ENCODE measurements at regions not wholly inside any gene's neighbourhood (a gene's known extent, or its start where the extent isn't known, plus 50 kb on each side); places are given as distances from the start of the nearest gene placed in this dataset.

DNA sequence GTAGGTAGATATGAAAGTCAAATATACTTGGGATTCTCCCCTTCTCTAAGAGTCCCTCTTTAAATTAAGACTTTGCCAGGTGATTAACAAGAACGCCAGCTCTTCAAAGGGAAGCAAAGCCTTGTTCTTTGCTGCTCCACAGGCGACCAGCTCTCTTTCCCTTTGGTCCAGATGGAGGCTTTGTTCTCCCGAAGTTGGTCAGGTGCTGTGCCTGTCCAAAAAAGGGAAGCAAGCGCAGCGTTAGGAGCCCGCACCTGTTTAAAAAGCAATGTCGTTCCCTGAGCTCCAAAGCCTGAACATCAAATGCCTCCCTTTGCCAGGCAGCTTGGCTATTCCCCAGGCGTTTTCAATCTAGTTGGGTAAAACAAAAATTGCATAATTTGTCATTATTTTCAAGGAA lies 1913.1 kb upstream of the PIK3C3 start:
- DNase-seq (ENCODE audit: low read depth, low spot score) = no peak
- Histone ChIP-seq H3K9me3 (replicated peaks; ENCODE audit: control insufficient read depth, insufficient read depth, low read length) (no peaks in the 10 kb centered on the region), H4K20me1 (replicated peaks; ENCODE audit: control insufficient read depth, extremely low read depth, insufficient read depth, low read length) (no peaks in the 10 kb centered on the region), H3K4me3 (replicated peaks in 1 of 3; ENCODE audit: insufficient read depth in 1 of 3, low read depth in 1 of 3, low read length in 3 of 3) (no peak overlapping the region), H3K4me1 (ENCODE audit: control insufficient read depth, extremely low read depth, insufficient read depth, low read length) (no peaks in the 10 kb centered on the region), H2AFZ (ENCODE audit: low read depth, low read length) (no peak overlapping the region), H3K27ac (ENCODE audit: insufficient read depth, low read depth, low read length) (no peak overlapping the region), H3K4me2 (ENCODE audit: insufficient read depth, low read length) (no peak overlapping the region), H3K9ac (replicated peaks; ENCODE audit: extremely low read depth, insufficient read depth, low read length) (no peak overlapping the region), H3K27me3 (ENCODE audit: control insufficient read depth in 2 of 2, insufficient read depth in 2 of 2, low read length in 2 of 2) (no peaks in the 10 kb centered on the region), H3K79me2 (ENCODE audit: control insufficient read depth, insufficient read depth, low read length) (no peaks in the 10 kb centered on the region), H3K9me1 (replicated peaks; ENCODE audit: control insufficient read depth, extremely low read depth, insufficient read depth, low read length) (no peaks in the 10 kb centered on the region), H3K36me3 (ENCODE audit: control insufficient read depth in 2 of 2, extremely low read depth in 1 of 2, insufficient read depth in 2 of 2, low read length in 2 of 2) (no peaks in the 10 kb centered on the region)
- dilution Hi-C loops (cut with MboI; ENCODE audit: extremely low pct_ligation_motif_present, low sequenced_read_pairs) (no loop called here), intact Hi-C loops (cut with micrococcal nuclease) (no loop called here)
- BruUV-seq (replicated peaks) = no TSS peak
- ChIA-PET POLR2A (no interaction called here), CTCF (no interaction called here)
- FAIRE-seq = no peak
- TF ChIP-seq POLR2AphosphoS5 (IDR thresholded peaks at IDR 0.05; ENCODE audit: insufficient read depth, low read depth, low read length) = no peak
- no peak for TF ChIP-seq MYC (IDR thresholded peaks at IDR 0.05; ENCODE audit: low read depth, low read length)
- TF ChIP-seq EZH2 (IDR thresholded peaks at IDR 0.05; ENCODE audit: borderline replicate concordance, low read depth, low read length, severe bottlenecking) = no peak
- TF ChIP-seq, protein P1, sequence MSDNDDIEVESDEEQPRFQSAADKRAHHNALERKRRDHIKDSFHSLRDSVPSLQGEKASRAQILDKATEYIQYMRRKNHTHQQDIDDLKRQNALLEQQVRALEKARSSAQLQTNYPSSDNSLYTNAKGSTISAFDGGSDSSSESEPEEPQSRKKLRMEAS (IDR thresholded peaks at IDR 0.05; ENCODE audit: insufficient read depth, insufficient read length) = no peak
- no peak for TF ChIP-seq JUN (IDR thresholded peaks at IDR 0.05; ENCODE audit: borderline replicate concordance, insufficient read depth, insufficient read length, low read depth)
- TF ChIP-seq POLR2A (IDR thresholded peaks at IDR 0.05; ENCODE audit: low read depth, low read length) = no peak
- TF ChIP-seq GATA2 (IDR thresholded peaks at IDR 0.05; ENCODE audit: insufficient read depth, insufficient read length, low read depth, low read length) = no peak
- TF ChIP-seq, protein P2, sequence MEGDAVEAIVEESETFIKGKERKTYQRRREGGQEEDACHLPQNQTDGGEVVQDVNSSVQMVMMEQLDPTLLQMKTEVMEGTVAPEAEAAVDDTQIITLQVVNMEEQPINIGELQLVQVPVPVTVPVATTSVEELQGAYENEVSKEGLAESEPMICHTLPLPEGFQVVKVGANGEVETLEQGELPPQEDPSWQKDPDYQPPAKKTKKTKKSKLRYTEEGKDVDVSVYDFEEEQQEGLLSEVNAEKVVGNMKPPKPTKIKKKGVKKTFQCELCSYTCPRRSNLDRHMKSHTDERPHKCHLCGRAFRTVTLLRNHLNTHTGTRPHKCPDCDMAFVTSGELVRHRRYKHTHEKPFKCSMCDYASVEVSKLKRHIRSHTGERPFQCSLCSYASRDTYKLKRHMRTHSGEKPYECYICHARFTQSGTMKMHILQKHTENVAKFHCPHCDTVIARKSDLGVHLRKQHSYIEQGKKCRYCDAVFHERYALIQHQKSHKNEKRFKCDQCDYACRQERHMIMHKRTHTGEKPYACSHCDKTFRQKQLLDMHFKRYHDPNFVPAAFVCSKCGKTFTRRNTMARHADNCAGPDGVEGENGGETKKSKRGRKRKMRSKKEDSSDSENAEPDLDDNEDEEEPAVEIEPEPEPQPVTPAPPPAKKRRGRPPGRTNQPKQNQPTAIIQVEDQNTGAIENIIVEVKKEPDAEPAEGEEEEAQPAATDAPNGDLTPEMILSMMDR (IDR thresholded peaks at IDR 0.05; ENCODE audit: extremely low read depth in 1 of 2, insufficient read depth in 1 of 2, low read depth in 1 of 2, low read length in 2 of 2) = no peak
- no peak for TF ChIP-seq FOS (IDR thresholded peaks at IDR 0.05; ENCODE audit: borderline replicate concordance, insufficient read depth, low read length)

Data from endothelial cell of umbilical vein (primary cell).